Glutamatergic neuron (in vitro differentiated cells): ENCODE measurements at regions not wholly inside any gene's neighbourhood (a gene's known extent, or its start where the extent isn't known, plus 50 kb on each side); places are given as distances from the start of the nearest gene placed in this dataset.

Experiments used
- DNase-seq: peaks from one replicate; pipeline ENCODE4 v3.0.0; 2022
- H3K27ac Mint-ChIP-seq: one replicate; pipeline ENCODE4 v1.8.0; 2020; ENCODE audit warnings: mild to moderate bottlenecking, mixed read lengths, inconsistent platforms; ENCODE audit not compliant: unreplicated experiment
- H3K27me3 Mint-ChIP-seq: one replicate; pipeline ENCODE4 v1.8.0; 2020; ENCODE audit warnings: mild to moderate bottlenecking, moderate library complexity, mixed read lengths, inconsistent platforms; ENCODE audit not compliant: unreplicated experiment
- H3K36me3 Mint-ChIP-seq: one replicate; pipeline ENCODE4 v1.8.0; 2020; ENCODE audit warnings: mild to moderate bottlenecking, mixed read lengths, inconsistent platforms; ENCODE audit not compliant: unreplicated experiment
- H3K4me1 Mint-ChIP-seq: one replicate; pipeline ENCODE4 v1.8.0; 2020; ENCODE audit warnings: mild to moderate bottlenecking, low read depth, mixed read lengths, inconsistent platforms; ENCODE audit not compliant: unreplicated experiment
- H3K4me3 Mint-ChIP-seq: one replicate; pipeline ENCODE4 v1.8.0; 2020; ENCODE audit warnings: mild to moderate bottlenecking, mixed read lengths, inconsistent platforms; ENCODE audit not compliant: unreplicated experiment
- H3K9me3 Mint-ChIP-seq: one replicate; pipeline ENCODE4 v1.8.0; 2020; ENCODE audit warnings: mild to moderate bottlenecking, moderate library complexity, mixed read lengths, inconsistent platforms; ENCODE audit not compliant: unreplicated experiment
- TF ChIP-seq, protein P1 (sequence below): fragments of 200-600 bp; sonication (generic); IDR thresholded peaks from one replicate; pipeline ENCODE4 v1.5.0; 2021; ENCODE audit not compliant: partially characterized antibody, unreplicated experiment

DNA sequence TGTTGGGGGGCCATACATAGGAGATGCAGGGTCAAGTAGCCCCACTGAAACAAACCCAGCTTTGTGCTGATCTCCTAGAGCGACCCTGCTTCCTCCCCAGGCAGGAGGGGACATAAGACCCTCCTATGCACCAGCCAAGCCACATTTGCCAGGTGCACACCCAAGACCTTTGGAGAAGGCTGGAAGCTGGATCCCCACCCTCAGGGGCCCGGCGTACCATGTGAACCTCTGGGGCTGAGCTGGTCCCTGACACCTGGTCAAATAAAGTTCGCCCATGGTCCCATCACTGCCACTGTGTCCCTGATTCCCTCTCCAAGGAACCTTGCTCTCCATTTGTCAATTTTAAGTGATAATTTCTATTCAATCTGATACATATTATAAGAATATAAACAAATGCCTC is 162.1 kb upstream of the VASH1 start:
- peak overlapping the region; percentile 45 for H3K27ac Mint-ChIP-seq
- TF ChIP-seq, protein P1, sequence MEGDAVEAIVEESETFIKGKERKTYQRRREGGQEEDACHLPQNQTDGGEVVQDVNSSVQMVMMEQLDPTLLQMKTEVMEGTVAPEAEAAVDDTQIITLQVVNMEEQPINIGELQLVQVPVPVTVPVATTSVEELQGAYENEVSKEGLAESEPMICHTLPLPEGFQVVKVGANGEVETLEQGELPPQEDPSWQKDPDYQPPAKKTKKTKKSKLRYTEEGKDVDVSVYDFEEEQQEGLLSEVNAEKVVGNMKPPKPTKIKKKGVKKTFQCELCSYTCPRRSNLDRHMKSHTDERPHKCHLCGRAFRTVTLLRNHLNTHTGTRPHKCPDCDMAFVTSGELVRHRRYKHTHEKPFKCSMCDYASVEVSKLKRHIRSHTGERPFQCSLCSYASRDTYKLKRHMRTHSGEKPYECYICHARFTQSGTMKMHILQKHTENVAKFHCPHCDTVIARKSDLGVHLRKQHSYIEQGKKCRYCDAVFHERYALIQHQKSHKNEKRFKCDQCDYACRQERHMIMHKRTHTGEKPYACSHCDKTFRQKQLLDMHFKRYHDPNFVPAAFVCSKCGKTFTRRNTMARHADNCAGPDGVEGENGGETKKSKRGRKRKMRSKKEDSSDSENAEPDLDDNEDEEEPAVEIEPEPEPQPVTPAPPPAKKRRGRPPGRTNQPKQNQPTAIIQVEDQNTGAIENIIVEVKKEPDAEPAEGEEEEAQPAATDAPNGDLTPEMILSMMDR: no peak
- H3K4me1 Mint-ChIP-seq: peaks cover 18% of the 10 kb centered on the region
- H3K27me3 Mint-ChIP-seq: peaks cover 3% of the 10 kb centered on the region
- no peak for DNase-seq
- peaks cover 12% of the 10 kb centered on the region for H3K36me3 Mint-ChIP-seq
- H3K4me3 Mint-ChIP-seq: no peak overlapping the region
- H3K9me3 Mint-ChIP-seq: no peaks in the 10 kb centered on the region

DNA sequence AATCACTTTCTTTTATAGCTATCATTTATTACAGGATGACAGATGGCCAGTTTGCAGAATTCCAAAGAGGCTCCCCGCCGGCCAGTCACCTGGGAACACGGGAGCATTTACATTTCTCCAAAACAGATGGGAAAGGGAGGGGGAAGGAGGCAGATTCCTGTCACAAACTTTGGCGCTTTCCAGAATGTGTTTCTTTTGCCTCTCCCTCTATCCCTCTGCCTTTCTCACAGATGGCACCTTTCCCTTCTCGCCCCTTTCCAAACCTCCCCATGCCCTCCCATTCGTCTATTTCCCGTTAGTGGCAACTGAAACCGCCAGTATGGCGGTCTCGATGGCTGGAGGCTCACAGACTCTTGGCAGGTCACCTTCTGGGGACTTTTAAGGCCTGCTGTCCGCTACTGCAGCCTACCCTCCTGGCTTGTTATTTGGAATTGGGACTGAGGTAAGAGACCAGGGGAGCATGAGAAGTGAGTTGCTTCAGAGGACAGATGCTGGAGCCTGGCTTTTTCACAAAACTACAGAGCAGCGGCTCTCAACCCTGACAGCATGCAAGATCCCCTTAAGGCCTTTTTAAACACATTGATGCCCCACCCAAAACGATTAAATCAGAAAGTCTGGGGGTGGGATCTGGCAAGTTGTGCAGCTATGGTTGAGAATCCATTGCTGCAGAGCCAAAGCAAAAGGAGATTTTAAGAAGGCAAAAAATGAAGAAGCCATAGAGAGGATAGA is 161.5 kb upstream of the VASH1 start:
- H3K27me3 Mint-ChIP-seq: peaks cover 3% of the 10 kb centered on the region
- peaks cover 18% of the 10 kb centered on the region for H3K4me1 Mint-ChIP-seq
- DNase-seq: no peak
- no peaks in the 10 kb centered on the region for H3K9me3 Mint-ChIP-seq
- H3K27ac Mint-ChIP-seq: peak overlapping the region; percentile 45
- TF ChIP-seq, protein P1: no peak
- H3K4me3 Mint-ChIP-seq: peak overlapping the region; percentile 67
- peaks cover 13% of the 10 kb centered on the region for H3K36me3 Mint-ChIP-seq

DNA sequence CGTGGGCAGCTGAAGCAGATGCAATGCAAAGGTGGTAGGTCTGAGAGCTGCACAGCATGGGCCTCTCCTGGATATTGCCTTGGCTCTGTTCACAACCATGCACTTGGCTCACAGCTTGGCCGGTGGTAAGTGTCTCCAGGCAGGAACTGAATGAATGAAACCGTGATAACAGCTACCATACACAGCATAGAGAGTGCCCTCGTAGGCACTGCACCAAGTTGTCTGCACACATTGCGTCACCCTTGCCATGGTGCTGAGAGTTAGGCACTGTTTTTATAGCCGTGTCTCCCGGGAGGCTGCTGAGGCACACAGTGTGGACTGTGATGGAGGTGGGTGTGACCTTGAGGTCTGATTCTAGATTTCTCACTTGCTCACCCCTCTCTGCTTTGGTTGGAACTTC is 157.6 kb upstream of the VASH1 start:
- peaks cover 13% of the 10 kb centered on the region for H3K36me3 Mint-ChIP-seq
- peaks cover 14% of the 10 kb centered on the region for H3K4me1 Mint-ChIP-seq
- TF ChIP-seq, protein P1: no peak
- H3K4me3 Mint-ChIP-seq: no peak overlapping the region
- H3K9me3 Mint-ChIP-seq: peaks cover 1% of the 10 kb centered on the region
- peaks cover 1% of the 10 kb centered on the region for H3K27me3 Mint-ChIP-seq
- no peak for DNase-seq
- H3K27ac Mint-ChIP-seq: no peak overlapping the region

DNA sequence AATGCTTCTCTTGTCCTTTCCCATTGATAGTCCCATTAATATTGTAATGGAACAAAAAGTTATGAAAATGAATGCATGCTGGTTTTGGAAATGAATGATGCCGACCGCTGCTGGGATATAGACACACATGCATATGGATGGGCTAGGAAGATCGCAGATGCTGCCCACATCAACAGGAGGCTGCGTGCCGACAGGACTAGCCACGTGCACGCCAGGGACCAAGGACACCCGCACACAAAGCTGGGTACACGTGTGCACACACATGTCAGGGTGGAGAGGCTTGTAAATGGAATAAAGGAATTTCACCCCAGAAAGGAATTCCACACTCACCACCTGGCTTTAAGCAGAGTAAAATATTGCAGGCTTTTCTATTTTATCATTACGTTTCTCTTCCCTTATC is 153.8 kb upstream of the VASH1 start:
- Mint-ChIP-seq H3K36me3 (peaks cover 5% of the 10 kb centered on the region), H3K4me1 (no peaks in the 10 kb centered on the region), H3K27me3 (no peaks in the 10 kb centered on the region), H3K9me3 (peaks cover 1% of the 10 kb centered on the region), H3K27ac (no peak overlapping the region), H3K4me3 (no peak overlapping the region)
- TF ChIP-seq, protein P1: no peak
- no peak for DNase-seq

DNA sequence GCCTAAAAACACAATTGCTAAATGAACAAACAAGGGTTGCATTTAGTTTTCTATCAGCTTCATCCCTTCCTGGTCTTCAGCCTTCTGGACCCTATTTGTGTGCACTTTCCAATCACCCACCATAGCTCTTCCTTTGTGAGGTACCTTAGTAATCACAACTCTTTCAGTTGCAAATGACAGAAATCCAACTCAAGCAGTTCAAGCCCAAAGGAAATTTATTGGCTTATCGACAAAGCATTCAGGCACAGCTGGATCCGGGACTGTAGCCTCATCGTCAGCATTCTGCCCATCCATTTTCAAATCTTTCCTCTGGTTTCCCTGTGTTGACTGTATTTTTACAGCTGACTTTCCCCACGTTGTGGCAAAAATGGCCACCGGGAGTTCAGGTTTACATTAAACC is 148.6 kb upstream of the VASH1 start:
- peaks cover 8% of the 10 kb centered on the region for H3K36me3 Mint-ChIP-seq
- peaks cover 2% of the 10 kb centered on the region for H3K27me3 Mint-ChIP-seq
- TF ChIP-seq, protein P1: no peak
- H3K27ac Mint-ChIP-seq: no peak overlapping the region
- no peak overlapping the region for H3K4me3 Mint-ChIP-seq
- DNase-seq: no peak
- H3K4me1 Mint-ChIP-seq: no peaks in the 10 kb centered on the region
- H3K9me3 Mint-ChIP-seq: no peaks in the 10 kb centered on the region
